ENCODE measurements at regions not wholly inside any gene's neighbourhood (a gene's known extent, or its start where the extent isn't known, plus 50 kb on each side); places are given as distances from the start of the nearest gene placed in this dataset.

GRCh38 chr22:49082451-49082850 is 745.2 kb downstream of the BRD1 start:
- TF ChIP-seq CTCF (IDR thresholded peaks at IDR 0.05) = no peak
- TF ChIP-seq POLR2A (IDR thresholded peaks at IDR 0.05) = no peak

Measured in esophagus squamous epithelium (tissue), 4 donors.